Calu3 (cell line): ENCODE measurements at regions not wholly inside any gene's neighbourhood (a gene's known extent, or its start where the extent isn't known, plus 50 kb on each side); places are given as distances from the start of the nearest gene placed in this dataset.

ENCODE experiments used
- BruUV-seq: library from RNA; stranded (reverse); fragments of 400-500 nt; replicated peaks from 2 replicates; lab custom pipeline; 2021; lab: Mats Ljungman, UMichigan
- CTCF ChIA-PET: fragments of 300-600 bp; sonication (Branson Sonifier 250); formaldehyde crosslinking; loops from one replicate; lab custom pipeline; 2022; ENCODE audit warnings: antibody characterized with exemption; lab: Charles Lee
- DNase-seq: peaks from one replicate; pipeline ENCODE4 v3.0.0; 2022
- H3K27ac Mint-ChIP-seq: one replicate; pipeline ENCODE4 v1.8.0; 2022; ENCODE audit warnings: mixed read lengths; ENCODE audit not compliant: unreplicated experiment
- H3K27me3 Mint-ChIP-seq: one replicate; pipeline ENCODE4 v1.8.0; 2022; ENCODE audit warnings: mixed read lengths; ENCODE audit not compliant: unreplicated experiment
- H3K36me3 Mint-ChIP-seq: one replicate; pipeline ENCODE4 v1.8.0; 2022; ENCODE audit warnings: mild to moderate bottlenecking, moderate library complexity, mixed read lengths; ENCODE audit not compliant: insufficient read depth, unreplicated experiment
- H3K4me1 Mint-ChIP-seq: one replicate; pipeline ENCODE4 v1.8.0; 2022; ENCODE audit warnings: mild to moderate bottlenecking, low read depth, mixed read lengths; ENCODE audit not compliant: unreplicated experiment
- H3K4me3 Mint-ChIP-seq: one replicate; pipeline ENCODE4 v1.8.0; 2022; ENCODE audit warnings: mild to moderate bottlenecking, low read depth, moderate library complexity, mixed read lengths; ENCODE audit not compliant: unreplicated experiment
- H3K9me3 Mint-ChIP-seq: one replicate; pipeline ENCODE4 v1.8.0; 2022; ENCODE audit warnings: low read depth, mixed read lengths; ENCODE audit not compliant: unreplicated experiment
- CTCF ChIP-seq: fragments of 200-600 bp; IDR thresholded peaks from one replicate; pipeline ENCODE4 v1.8.0; 2022; ENCODE audit warnings: antibody characterized with exemption; ENCODE audit not compliant: unreplicated experiment
- intact Hi-C: fragments of 100-400 bp; cut with micrococcal nuclease; formaldehyde crosslinking; loops from one replicate; pipeline ENCODE4 v1.10.0; 2022; ENCODE audit not compliant: unreplicated experiment

GRCh38 chr9:113772121-113772810 lies 103.8 kb upstream of the ZNF618 start:
- CTCF ChIA-PET = no interaction called here
- no peak for DNase-seq
- Mint-ChIP-seq H3K36me3 (no peaks in the 10 kb centered on the region), H3K4me3 (no peak overlapping the region), H3K27ac (no peak overlapping the region), H3K9me3 (no peaks in the 10 kb centered on the region), H3K4me1 (no peaks in the 10 kb centered on the region), H3K27me3 (peaks cover 67% of the 10 kb centered on the region)
- BruUV-seq = no TSS peak
- no peak for TF ChIP-seq CTCF
- intact Hi-C loops = no loop called here

GRCh38 chr9:113774963-113775362 lies 101.1 kb upstream of the ZNF618 start:
- Mint-ChIP-seq H3K4me3 (no peak overlapping the region), H3K4me1 (no peaks in the 10 kb centered on the region), H3K9me3 (no peaks in the 10 kb centered on the region), H3K27me3 (peaks cover 40% of the 10 kb centered on the region), H3K27ac (no peak overlapping the region), H3K36me3 (no peaks in the 10 kb centered on the region)
- DNase-seq = no peak
- CTCF ChIA-PET = no interaction called here
- no TSS peak for BruUV-seq
- TF ChIP-seq CTCF = no peak
- intact Hi-C loops = no loop called here

- Mint-ChIP-seq H3K4me3 (no peak overlapping the region), H3K27ac (no peak overlapping the region), H3K36me3 (no peaks in the 10 kb centered on the region), H3K4me1 (no peaks in the 10 kb centered on the region), H3K9me3 (no peaks in the 10 kb centered on the region), H3K27me3 (peaks cover 38% of the 10 kb centered on the region)
- intact Hi-C loops = no loop called here
- no TSS peak for BruUV-seq
- CTCF ChIA-PET = no interaction called here
- TF ChIP-seq CTCF = no peak
- no peak for DNase-seq
These were observed 100.4 kb upstream of the ZNF618 start for GRCh38 chr9:113775749-113776148.

GRCh38 chr9:113776194-113776593 lies 99.9 kb upstream of the ZNF618 start:
- Mint-ChIP-seq H3K36me3 (no peaks in the 10 kb centered on the region), H3K9me3 (no peaks in the 10 kb centered on the region), H3K4me3 (no peak overlapping the region), H3K27me3 (peaks cover 38% of the 10 kb centered on the region), H3K4me1 (no peaks in the 10 kb centered on the region), H3K27ac (no peak overlapping the region)
- no TSS peak for BruUV-seq
- DNase-seq = no peak
- intact Hi-C loops = no loop called here
- TF ChIP-seq CTCF = no peak
- CTCF ChIA-PET = no interaction called here
